ENCODE measurements at regions not wholly inside any gene's neighbourhood (a gene's known extent, or its start where the extent isn't known, plus 50 kb on each side); places are given as distances from the start of the nearest gene placed in this dataset.

DNA sequence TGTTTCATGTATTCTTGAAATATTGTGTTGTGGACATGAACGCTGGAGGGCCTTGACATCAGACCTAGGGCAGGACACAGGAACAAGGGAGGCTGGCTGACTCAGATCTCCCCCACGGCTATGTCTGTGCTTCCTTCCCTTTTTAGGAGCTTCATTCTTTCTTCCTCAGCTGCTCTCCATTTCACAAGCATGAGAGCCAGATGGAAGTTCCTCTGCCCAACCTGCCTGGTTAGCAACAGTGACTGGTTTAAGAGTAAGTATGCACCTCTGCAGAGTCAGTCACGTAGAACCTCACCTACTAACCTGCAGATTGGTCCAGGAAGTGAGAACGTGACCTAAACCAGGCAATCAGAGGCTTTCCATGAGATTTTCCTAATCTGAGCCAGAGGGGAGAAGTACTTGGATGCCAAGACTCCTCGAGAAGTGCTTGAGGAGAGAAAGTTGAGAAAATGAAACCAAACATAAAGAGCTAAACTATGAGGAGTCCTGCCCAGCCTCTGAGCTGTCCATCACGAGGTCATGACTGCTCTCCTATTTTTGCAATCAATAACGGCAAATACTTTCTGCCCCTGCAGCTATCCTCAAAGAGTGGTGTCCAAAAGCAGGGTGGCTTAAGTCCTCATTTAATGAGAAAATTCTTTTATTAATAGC, 465.2 kb upstream of the CITED2 start:
- TF ChIP-seq, protein P1, sequence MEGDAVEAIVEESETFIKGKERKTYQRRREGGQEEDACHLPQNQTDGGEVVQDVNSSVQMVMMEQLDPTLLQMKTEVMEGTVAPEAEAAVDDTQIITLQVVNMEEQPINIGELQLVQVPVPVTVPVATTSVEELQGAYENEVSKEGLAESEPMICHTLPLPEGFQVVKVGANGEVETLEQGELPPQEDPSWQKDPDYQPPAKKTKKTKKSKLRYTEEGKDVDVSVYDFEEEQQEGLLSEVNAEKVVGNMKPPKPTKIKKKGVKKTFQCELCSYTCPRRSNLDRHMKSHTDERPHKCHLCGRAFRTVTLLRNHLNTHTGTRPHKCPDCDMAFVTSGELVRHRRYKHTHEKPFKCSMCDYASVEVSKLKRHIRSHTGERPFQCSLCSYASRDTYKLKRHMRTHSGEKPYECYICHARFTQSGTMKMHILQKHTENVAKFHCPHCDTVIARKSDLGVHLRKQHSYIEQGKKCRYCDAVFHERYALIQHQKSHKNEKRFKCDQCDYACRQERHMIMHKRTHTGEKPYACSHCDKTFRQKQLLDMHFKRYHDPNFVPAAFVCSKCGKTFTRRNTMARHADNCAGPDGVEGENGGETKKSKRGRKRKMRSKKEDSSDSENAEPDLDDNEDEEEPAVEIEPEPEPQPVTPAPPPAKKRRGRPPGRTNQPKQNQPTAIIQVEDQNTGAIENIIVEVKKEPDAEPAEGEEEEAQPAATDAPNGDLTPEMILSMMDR (conservative IDR thresholded peaks at IDR 0.05 in 1 of 2, IDR thresholded peaks at IDR 0.05 in 1 of 2; ENCODE audit: extremely low read depth in 1 of 2, insufficient read depth in 1 of 2, low read depth in 1 of 2, low read length in 2 of 2) = no peak
- no peak for TF ChIP-seq EZH2 (IDR thresholded peaks at IDR 0.05; ENCODE audit: borderline replicate concordance, low read length)

Data from mammary epithelial cell (primary cell).